Fibroblast of skin of left quadriceps (primary cell): ENCODE measurements at regions not wholly inside any gene's neighbourhood (a gene's known extent, or its start where the extent isn't known, plus 50 kb on each side); places are given as distances from the start of the nearest gene placed in this dataset.
A peak's percentile ranks its signal among the peaks of the same experiment; 100 is the strongest.

ENCODE experiments used
- DNase-seq, 2 experiments: peaks; one replicate each; pipeline ENCODE4 v3.0.0-alpha.2; 2013; ENCODE audit warnings: low read depth in 2 of 2

- DNase-seq: no peak
Measured at GRCh38 chr1:39085174-39085573, 59.0 kb downstream of the NDUFS5 start.

- DNase-seq: no peak
Measured at GRCh38 chr1:39086386-39086785, 60.2 kb downstream of the NDUFS5 start.

- no peak for DNase-seq
Measured at GRCh38 chr1:39086865-39087409, 60.8 kb downstream of the NDUFS5 start.

- DNase-seq: no peak
Measured at GRCh38 chr1:39087435-39087834, 61.3 kb downstream of the NDUFS5 start.

GRCh38 chr1:39088658-39089057 lies 62.5 kb downstream of the NDUFS5 start:
- no peak for DNase-seq

- DNase-seq: no peak
Measured at GRCh38 chr1:39089931-39090521, 63.9 kb downstream of the NDUFS5 start.

GRCh38 chr1:39090757-39091380 lies 64.7 kb downstream of the NDUFS5 start:
- DNase-seq: no peak

- no peak for DNase-seq
Measured at GRCh38 chr1:39091845-39092645, 65.9 kb downstream of the NDUFS5 start.

GRCh38 chr1:39094685-39095084 lies 68.5 kb downstream of the NDUFS5 start:
- no peak for DNase-seq

GRCh38 chr1:39098546-39099250 lies 72.5 kb downstream of the NDUFS5 start:
- peak; percentile 67 to 74 for DNase-seq

- DNase-seq: peak; percentile 89 to 91
Measured at GRCh38 chr1:39102537-39103327, 76.6 kb downstream of the NDUFS5 start.

- DNase-seq: peak in 1 of 2 experiments; percentile 57
Measured at GRCh38 chr1:39103328-39104157, 77.4 kb downstream of the NDUFS5 start.

- no peak for DNase-seq
Measured at GRCh38 chr1:39104158-39105060, 78.3 kb downstream of the NDUFS5 start.

- no peak for DNase-seq
Measured at GRCh38 chr1:39105061-39105840, 79.1 kb downstream of the NDUFS5 start.

GRCh38 chr1:39105841-39106765 lies 80.0 kb downstream of the NDUFS5 start:
- DNase-seq: no peak

- no peak for DNase-seq
Measured at GRCh38 chr1:39106801-39107327, 80.7 kb downstream of the NDUFS5 start.
